CD8-positive, alpha-beta memory T cell (primary cell): ENCODE measurements at regions not wholly inside any gene's neighbourhood (a gene's known extent, or its start where the extent isn't known, plus 50 kb on each side); places are given as distances from the start of the nearest gene placed in this dataset.
A peak's percentile ranks its signal among the peaks of the same experiment; 100 is the strongest.

Source experiments
- CTCF ChIA-PET: fragments of 350-600 bp; sonication (Branson Sonifier 250); formaldehyde crosslinking; loops from one replicate; lab custom pipeline; 2021; ENCODE audit warnings: antibody characterized with exemption; lab: Charles Lee
- POLR2A ChIA-PET: fragments of 350-600 bp; sonication (Branson Sonifier 250); formaldehyde crosslinking; loops from one replicate; lab custom pipeline; 2021; ENCODE audit warnings: antibody characterized with exemption; lab: Charles Lee
- DNase-seq, 5 donors: peaks; one replicate each; pipeline versions ENCODE4 v3.0.0 to v3.0.0-alpha.2; 2020 to 2022; ENCODE audit warnings: mixed read lengths in 1 of 5
- H3K27ac ChIP-seq: one replicate; pipeline ENCODE4 v1.7.0; 2013; ENCODE audit warnings: low read depth, mild to moderate bottlenecking, low read length, moderate library complexity
- H3K27me3 ChIP-seq: 2 replicates; pipeline ENCODE4 v1.7.0; 2013; ENCODE audit warnings: low read length, mild to moderate bottlenecking; ENCODE audit not compliant: insufficient read depth, poor library complexity, severe bottlenecking
- H3K36me3 ChIP-seq: 2 replicates; pipeline ENCODE4 v1.7.0; 2013; ENCODE audit warnings: mild to moderate bottlenecking, low read length, moderate library complexity; ENCODE audit not compliant: insufficient read depth
- H3K4me1 ChIP-seq: 2 replicates; pipeline ENCODE4 v1.7.0; 2013; ENCODE audit warnings: mild to moderate bottlenecking, low read length, moderate library complexity; ENCODE audit not compliant: insufficient read depth
- H3K4me3 ChIP-seq: 2 replicates; pipeline ENCODE4 v1.7.0; 2013; ENCODE audit warnings: mild to moderate bottlenecking, low read length
- H3K9me3 ChIP-seq: 2 replicates; pipeline ENCODE4 v1.7.0; 2013; ENCODE audit warnings: mild to moderate bottlenecking, low read length
- H3K27ac Mint-ChIP-seq, 8 donors: one replicate each; pipeline ENCODE4 v1.8.0; 2020 to 2021; ENCODE audit warnings: mixed read lengths in 8 of 8, mild to moderate bottlenecking in 6 of 8, inconsistent platforms in 3 of 8, moderate library complexity in 3 of 8
- H3K27me3 Mint-ChIP-seq, 2 donors: one replicate each; pipeline ENCODE4 v1.8.0; 2020 to 2021; ENCODE audit warnings: mixed read lengths in 2 of 2, mild to moderate bottlenecking in 1 of 2, moderate library complexity in 1 of 2
- H3K36me3 Mint-ChIP-seq, 3 donors: one replicate each; pipeline ENCODE4 v1.8.0; 2020 to 2021; ENCODE audit warnings: mixed read lengths in 3 of 3, inconsistent platforms in 1 of 3, mild to moderate bottlenecking in 1 of 3
- H3K4me1 Mint-ChIP-seq, 3 donors: one replicate each; pipeline ENCODE4 v1.8.0; 2020 to 2021; ENCODE audit warnings: mixed read lengths in 3 of 3, inconsistent platforms in 1 of 3, mild to moderate bottlenecking in 1 of 3
- H3K4me3 Mint-ChIP-seq, 7 donors: one replicate each; pipeline ENCODE4 v1.8.0; 2020 to 2021; ENCODE audit warnings: mixed read lengths in 7 of 7, mild to moderate bottlenecking in 6 of 7, moderate library complexity in 4 of 7, inconsistent platforms in 2 of 7
- H3K9me3 Mint-ChIP-seq, 5 donors: one replicate each; pipeline ENCODE4 v1.8.0; 2020 to 2022; ENCODE audit warnings: mixed read lengths in 5 of 5, mild to moderate bottlenecking in 3 of 5, moderate library complexity in 2 of 5, inconsistent platforms in 1 of 5

DNA sequence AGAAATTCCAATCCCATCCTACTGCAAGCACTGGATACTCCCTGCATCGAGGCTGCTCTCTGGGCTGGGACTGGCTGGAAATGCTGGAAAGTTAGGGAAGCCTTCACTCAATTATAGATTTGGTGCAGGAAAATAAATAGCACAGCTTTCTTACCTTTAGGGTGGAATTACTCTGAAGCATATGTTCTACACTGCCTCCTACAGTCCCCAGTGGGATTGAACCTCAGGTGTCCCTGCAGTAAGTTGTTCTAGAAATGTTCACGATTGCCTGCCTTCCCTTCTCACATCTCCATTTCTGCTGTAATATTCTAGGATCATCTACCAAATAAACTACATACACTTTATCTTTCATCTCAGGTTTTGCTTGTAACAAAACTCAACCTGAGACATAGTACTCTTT is 536.7 kb upstream of the LMCD1 start:
- ChIA-PET CTCF (no interaction called here), POLR2A (no interaction called here)
- Mint-ChIP-seq H3K4me3 (no peak overlapping the region), H3K27ac (no peak overlapping the region), H3K9me3 (peaks cover 0 to 3% (median 0%) of the 10 kb centered on the region in 5 donors), H3K27me3 (peaks cover 0 to 2% of the 10 kb centered on the region in 2 donors), H3K4me1 (no peaks in the 10 kb centered on the region), H3K36me3 (no peaks in the 10 kb centered on the region)
- no peak overlapping the region for H3K4me3 ChIP-seq
- H3K9me3 ChIP-seq, result no peaks in the 10 kb centered on the region
- no peaks in the 10 kb centered on the region for H3K36me3 ChIP-seq
- no peaks in the 10 kb centered on the region for H3K27me3 ChIP-seq
- DNase-seq, result no peak
- no peaks in the 10 kb centered on the region for H3K4me1 ChIP-seq
- H3K27ac ChIP-seq, result no peak overlapping the region

DNA sequence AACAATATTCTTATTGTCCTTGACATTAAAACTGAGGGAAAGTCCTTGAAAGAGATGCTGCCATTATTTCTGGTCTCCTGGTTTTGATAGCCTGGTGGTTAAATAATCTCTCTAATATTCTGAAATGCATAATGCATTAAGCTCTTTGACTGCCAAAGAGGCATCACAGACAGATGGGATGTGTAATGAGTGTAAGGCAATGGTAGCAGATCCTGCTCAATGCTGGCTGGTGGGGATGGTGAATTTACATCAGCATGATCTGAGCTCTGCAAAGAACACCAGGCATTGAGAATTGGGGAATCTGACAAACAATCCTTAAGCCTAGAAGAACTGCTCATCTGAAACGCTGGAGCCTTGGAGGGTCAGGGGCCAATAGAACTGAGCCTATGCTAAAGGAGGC is 528.6 kb upstream of the LMCD1 start:
- CTCF ChIA-PET, result no interaction called here
- Mint-ChIP-seq H3K27me3 (peaks cover 0 to 2% of the 10 kb centered on the region in 2 donors), H3K27ac (no peak overlapping the region), H3K36me3 (no peaks in the 10 kb centered on the region), H3K9me3 (peaks cover 0 to 3% (median 0%) of the 10 kb centered on the region in 5 donors), H3K4me1 (no peaks in the 10 kb centered on the region), H3K4me3 (no peak overlapping the region)
- H3K9me3 ChIP-seq, result no peaks in the 10 kb centered on the region
- H3K36me3 ChIP-seq, result no peaks in the 10 kb centered on the region
- no peaks in the 10 kb centered on the region for H3K27me3 ChIP-seq
- no peak overlapping the region for H3K4me3 ChIP-seq
- DNase-seq, result no peak
- H3K4me1 ChIP-seq, result no peaks in the 10 kb centered on the region
- no peak overlapping the region for H3K27ac ChIP-seq
- POLR2A ChIA-PET, result no interaction called here

DNA sequence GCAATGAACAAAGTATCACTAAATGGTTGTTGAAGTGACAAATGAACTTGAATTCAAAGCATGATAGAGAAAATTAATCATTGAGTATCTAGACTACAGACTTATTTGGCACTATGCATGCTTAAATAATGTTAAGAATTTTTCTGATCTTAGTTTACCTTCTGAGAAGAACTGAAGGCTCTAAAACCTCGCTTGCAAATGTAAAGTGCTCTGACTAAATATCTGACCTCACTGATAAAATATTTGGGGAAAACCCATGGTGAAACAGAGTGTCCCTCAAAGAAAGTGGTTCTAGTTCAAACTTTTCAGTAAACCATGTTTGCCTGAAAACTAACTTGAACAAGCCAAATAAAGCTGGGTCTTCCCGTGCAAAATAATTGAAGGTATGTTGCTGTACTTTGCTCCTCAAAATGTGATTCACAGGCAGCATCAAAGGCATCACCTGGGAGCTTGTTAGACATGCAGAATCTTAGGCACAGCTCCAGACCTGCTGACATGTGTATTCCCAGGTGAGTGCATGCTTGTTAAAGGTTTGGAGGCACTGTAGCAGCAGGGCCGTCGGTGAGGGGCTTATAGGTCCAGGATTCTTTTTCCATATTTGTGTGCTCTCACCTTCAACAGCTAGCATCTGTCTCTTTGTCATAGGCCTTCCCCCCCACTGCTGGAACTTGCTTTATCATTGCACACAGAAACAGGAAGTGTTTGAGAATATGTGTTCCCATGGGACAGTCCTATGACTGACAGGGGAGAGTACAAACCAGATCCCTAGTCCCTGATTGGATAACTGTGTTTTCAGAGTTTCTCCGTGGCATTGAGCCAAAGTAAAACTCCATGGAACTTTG is 524.2 kb upstream of the LMCD1 start:
- Mint-ChIP-seq H3K4me1 (no peaks in the 10 kb centered on the region), H3K4me3 (no peak overlapping the region), H3K36me3 (no peaks in the 10 kb centered on the region), H3K27me3 (peaks cover 0 to 3% of the 10 kb centered on the region in 2 donors), H3K9me3 (no peaks in the 10 kb centered on the region), H3K27ac (peak overlapping the region in 1 of 8 donors; percentile 64)
- Histone ChIP-seq H3K4me1 (no peaks in the 10 kb centered on the region), H3K27me3 (no peaks in the 10 kb centered on the region), H3K4me3 (no peak overlapping the region), H3K27ac (no peak overlapping the region), H3K36me3 (no peaks in the 10 kb centered on the region), H3K9me3 (no peaks in the 10 kb centered on the region)
- no peak for DNase-seq
- POLR2A ChIA-PET, result no interaction called here
- CTCF ChIA-PET, result no interaction called here

DNA sequence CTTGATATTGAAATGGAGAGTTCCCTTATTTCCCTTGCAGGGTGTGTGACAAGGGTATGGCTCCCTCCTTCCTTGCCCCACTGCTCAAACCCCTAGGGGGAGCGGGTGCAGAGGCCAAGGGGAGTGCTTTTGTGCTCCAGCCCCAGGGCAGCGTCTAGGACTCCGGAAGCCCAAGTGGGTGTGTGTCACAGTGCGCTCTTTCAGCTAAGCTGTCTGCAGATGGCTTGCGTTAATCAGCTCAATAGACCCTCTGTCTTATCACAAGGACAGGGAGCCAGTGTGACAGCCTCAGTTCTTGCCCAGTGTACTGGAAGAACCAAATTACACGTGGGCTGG is 523.6 kb upstream of the LMCD1 start:
- no peak overlapping the region for H3K4me3 ChIP-seq
- no peaks in the 10 kb centered on the region for H3K27me3 ChIP-seq
- no peaks in the 10 kb centered on the region for H3K9me3 Mint-ChIP-seq
- ChIA-PET CTCF (no interaction called here), POLR2A (no interaction called here)
- H3K9me3 ChIP-seq, result no peaks in the 10 kb centered on the region
- H3K36me3 ChIP-seq, result no peaks in the 10 kb centered on the region
- H3K4me3 Mint-ChIP-seq, result no peak overlapping the region
- no peak for DNase-seq
- H3K36me3 Mint-ChIP-seq, result no peaks in the 10 kb centered on the region
- no peaks in the 10 kb centered on the region for H3K4me1 Mint-ChIP-seq
- peaks cover 0 to 3% of the 10 kb centered on the region in 2 donors for H3K27me3 Mint-ChIP-seq
- H3K27ac ChIP-seq, result no peak overlapping the region
- H3K27ac Mint-ChIP-seq, result no peak overlapping the region
- H3K4me1 ChIP-seq, result no peaks in the 10 kb centered on the region

DNA sequence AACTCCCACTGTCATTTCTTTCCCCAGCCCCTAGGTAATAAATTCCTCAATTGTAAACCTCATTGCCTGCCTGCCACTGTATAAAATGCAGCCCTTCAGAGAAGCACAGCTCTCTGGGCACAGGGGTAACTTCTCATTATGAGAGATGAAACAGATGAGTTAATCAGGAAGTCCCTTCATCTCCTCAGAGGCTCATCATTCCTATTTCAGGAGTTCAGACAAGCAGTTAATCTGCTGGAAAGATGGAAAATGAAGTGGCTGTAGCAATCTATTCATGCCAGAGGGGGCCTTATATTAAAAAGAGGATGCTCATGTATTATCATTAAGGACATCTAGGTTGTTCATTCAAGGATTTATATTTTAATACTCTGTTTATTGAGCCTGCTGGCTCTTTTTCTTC is 519.5 kb upstream of the LMCD1 start:
- peaks cover 0 to 4% (median 0%) of the 10 kb centered on the region in 5 donors for H3K9me3 Mint-ChIP-seq
- H3K4me3 ChIP-seq, result no peak overlapping the region
- POLR2A ChIA-PET, result no interaction called here
- H3K4me1 Mint-ChIP-seq, result no peaks in the 10 kb centered on the region
- no peaks in the 10 kb centered on the region for H3K9me3 ChIP-seq
- H3K27me3 ChIP-seq, result no peaks in the 10 kb centered on the region
- no peaks in the 10 kb centered on the region for H3K36me3 Mint-ChIP-seq
- no peak for DNase-seq
- H3K27ac Mint-ChIP-seq, result no peak overlapping the region
- H3K27me3 Mint-ChIP-seq, result peaks cover 0 to 4% of the 10 kb centered on the region in 2 donors
- no peaks in the 10 kb centered on the region for H3K36me3 ChIP-seq
- CTCF ChIA-PET, result no interaction called here
- H3K27ac ChIP-seq, result no peak overlapping the region
- no peak overlapping the region for H3K4me3 Mint-ChIP-seq
- no peaks in the 10 kb centered on the region for H3K4me1 ChIP-seq

DNA sequence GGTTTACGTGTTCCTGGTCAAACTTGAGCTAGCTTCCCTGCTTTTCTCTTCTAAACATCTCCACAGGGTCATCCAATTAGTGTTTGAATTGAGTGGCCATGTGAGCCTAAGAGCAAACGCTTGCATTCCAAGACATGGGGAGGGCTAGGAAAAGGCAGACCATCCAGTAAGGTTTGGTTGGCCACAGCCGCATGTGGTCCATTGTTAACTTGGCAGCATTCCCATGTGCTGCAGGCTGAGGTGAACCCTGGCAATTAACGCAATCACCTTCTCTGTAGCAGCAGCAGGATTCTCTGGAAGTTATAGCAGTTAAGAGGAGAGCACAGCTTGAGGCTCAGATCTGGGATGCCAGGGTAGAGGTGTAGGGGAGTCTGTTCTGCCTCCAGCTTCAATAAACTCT is 502.2 kb upstream of the LMCD1 start:
- Histone ChIP-seq H3K4me3 (no peak overlapping the region), H3K27ac (no peak overlapping the region), H3K27me3 (no peaks in the 10 kb centered on the region), H3K4me1 (no peaks in the 10 kb centered on the region), H3K9me3 (no peaks in the 10 kb centered on the region), H3K36me3 (no peaks in the 10 kb centered on the region)
- no peak for DNase-seq
- Mint-ChIP-seq H3K4me3 (no peak overlapping the region), H3K27me3 (peaks cover 0 to 4% of the 10 kb centered on the region in 2 donors), H3K36me3 (no peaks in the 10 kb centered on the region), H3K4me1 (no peaks in the 10 kb centered on the region), H3K9me3 (peaks cover 0 to 2% (median 0%) of the 10 kb centered on the region in 5 donors), H3K27ac (no peak overlapping the region)
- POLR2A ChIA-PET, result no interaction called here
- CTCF ChIA-PET, result interaction anchor here (1.1 kb wide), 1 partner anchor 13 kb away, joined by 3 read pairs; no protein-coding TSS in a partner anchor

DNA sequence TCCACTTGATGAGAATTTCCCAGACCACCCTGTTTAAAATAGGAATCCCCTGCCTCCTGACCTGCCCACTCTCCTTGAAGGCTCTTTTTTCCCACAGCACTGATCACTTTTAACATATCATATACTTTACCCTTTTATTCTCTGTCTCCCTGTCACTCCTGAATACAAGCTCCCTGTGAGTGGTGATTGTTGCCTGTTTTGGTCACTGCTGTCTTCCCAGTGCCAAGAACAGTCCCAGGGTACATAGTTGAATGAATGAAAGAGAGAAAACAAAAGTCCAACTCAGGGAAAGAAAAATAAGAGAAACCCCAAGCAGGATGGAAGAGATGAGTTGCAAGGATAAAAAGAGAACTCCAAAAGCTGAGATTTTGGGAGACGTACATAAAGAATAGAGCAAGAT is 500.3 kb upstream of the LMCD1 start:
- Mint-ChIP-seq H3K4me1 (no peaks in the 10 kb centered on the region), H3K9me3 (peaks cover 0 to 2% (median 0%) of the 10 kb centered on the region in 5 donors), H3K27ac (no peak overlapping the region), H3K36me3 (no peaks in the 10 kb centered on the region), H3K27me3 (peaks cover 0 to 4% of the 10 kb centered on the region in 2 donors), H3K4me3 (no peak overlapping the region)
- Histone ChIP-seq H3K36me3 (no peaks in the 10 kb centered on the region), H3K9me3 (no peaks in the 10 kb centered on the region), H3K4me1 (no peaks in the 10 kb centered on the region), H3K4me3 (no peak overlapping the region), H3K27me3 (no peaks in the 10 kb centered on the region), H3K27ac (no peak overlapping the region)
- no peak for DNase-seq
- ChIA-PET CTCF (no interaction called here), POLR2A (no interaction called here)

DNA sequence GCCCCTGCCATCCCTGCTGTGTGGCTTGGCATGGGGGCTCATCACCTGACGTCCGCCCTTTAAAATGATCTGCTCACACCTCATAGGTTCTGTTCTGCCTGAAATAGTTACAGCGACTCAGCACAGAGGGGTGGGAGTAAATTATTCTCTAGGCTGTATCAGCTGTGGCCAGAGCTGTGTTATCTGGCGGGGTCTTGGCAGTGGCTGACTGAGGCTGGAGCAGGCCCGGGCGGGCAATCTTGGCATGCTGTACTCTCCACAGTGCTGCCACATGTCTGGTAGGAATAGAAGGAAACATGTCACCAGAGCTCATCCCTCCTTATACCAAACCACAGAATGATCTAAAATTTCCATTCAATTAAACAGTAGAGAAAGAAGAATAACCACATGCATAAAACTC is 499.9 kb upstream of the LMCD1 start:
- Histone ChIP-seq H3K27me3 (no peaks in the 10 kb centered on the region), H3K4me1 (no peaks in the 10 kb centered on the region), H3K27ac (no peak overlapping the region), H3K36me3 (no peaks in the 10 kb centered on the region), H3K4me3 (no peak overlapping the region), H3K9me3 (no peaks in the 10 kb centered on the region)
- H3K27me3 Mint-ChIP-seq, result peaks cover 0 to 4% of the 10 kb centered on the region in 2 donors
- H3K27ac Mint-ChIP-seq, result no peak overlapping the region
- POLR2A ChIA-PET, result no interaction called here
- H3K4me1 Mint-ChIP-seq, result no peaks in the 10 kb centered on the region
- H3K4me3 Mint-ChIP-seq, result no peak overlapping the region
- CTCF ChIA-PET, result no interaction called here
- H3K36me3 Mint-ChIP-seq, result no peaks in the 10 kb centered on the region
- DNase-seq, result no peak
- H3K9me3 Mint-ChIP-seq, result peaks cover 0 to 2% (median 0%) of the 10 kb centered on the region in 5 donors
